ENCODE measurements at regions not wholly inside any gene's neighbourhood (a gene's known extent, or its start where the extent isn't known, plus 50 kb on each side); places are given as distances from the start of the nearest gene placed in this dataset.
"Not testable (repeated sequence)": the region's sequence is repeated elsewhere in the genome, so short reads cannot be mapped to it uniquely, and the experiment has no call there.

DNA sequence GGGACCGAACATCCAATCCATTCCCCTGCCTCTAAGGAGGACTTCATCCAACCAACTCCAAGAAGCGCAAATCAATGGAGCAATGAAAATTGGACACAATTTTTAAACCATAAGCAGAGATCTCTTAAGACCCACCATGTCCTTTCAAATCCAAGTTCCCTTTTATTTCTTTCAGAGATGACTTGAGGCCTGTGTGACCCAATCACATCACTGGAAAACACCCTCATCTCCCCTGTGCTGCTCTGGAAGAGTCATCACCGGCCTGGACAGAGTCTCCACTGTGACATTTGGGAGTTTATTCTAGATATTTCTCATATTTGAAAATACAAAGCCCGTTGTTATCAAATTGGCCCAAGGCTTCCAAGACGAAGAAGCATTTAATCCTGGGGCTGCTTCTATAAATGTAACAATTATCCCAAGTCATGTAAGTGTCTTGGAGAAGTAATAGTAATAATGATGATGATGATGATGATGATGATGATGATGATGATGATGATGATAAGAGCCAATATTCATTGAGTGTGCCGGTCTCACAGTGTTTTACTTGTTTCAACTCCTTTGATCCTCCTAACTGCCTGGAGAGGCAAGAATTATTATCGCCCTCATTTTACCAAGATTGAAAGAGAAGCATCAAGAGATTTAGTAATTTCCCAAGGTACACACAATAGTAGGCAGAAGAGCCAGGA is 72.1 kb downstream of the COPRS start:
- H3K79me2 ChIP-seq = no peaks in the 10 kb centered on the region
- TF ChIP-seq, protein P1, sequence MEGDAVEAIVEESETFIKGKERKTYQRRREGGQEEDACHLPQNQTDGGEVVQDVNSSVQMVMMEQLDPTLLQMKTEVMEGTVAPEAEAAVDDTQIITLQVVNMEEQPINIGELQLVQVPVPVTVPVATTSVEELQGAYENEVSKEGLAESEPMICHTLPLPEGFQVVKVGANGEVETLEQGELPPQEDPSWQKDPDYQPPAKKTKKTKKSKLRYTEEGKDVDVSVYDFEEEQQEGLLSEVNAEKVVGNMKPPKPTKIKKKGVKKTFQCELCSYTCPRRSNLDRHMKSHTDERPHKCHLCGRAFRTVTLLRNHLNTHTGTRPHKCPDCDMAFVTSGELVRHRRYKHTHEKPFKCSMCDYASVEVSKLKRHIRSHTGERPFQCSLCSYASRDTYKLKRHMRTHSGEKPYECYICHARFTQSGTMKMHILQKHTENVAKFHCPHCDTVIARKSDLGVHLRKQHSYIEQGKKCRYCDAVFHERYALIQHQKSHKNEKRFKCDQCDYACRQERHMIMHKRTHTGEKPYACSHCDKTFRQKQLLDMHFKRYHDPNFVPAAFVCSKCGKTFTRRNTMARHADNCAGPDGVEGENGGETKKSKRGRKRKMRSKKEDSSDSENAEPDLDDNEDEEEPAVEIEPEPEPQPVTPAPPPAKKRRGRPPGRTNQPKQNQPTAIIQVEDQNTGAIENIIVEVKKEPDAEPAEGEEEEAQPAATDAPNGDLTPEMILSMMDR (IDR thresholded peaks at IDR 0.05) = no peak

DNA sequence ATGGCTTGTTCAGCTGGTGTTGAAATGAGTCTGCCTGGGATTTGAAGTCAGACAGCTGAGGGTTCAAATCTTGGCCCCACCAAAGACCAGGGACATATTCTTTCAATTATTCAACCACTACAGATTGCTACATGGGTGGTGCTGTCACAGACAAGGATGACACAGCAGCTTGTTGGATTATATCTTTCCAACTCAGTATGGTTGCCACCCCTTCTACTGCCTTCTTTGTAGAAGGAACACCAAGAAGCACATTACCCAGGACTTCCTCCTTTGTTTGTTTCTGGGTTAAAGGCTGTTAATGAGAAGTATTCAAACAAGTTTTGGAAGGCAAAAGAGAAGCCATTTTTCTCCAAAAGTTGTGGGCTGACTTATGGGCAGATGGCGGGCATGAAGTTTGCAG is 78.6 kb downstream of the COPRS start:
- Histone ChIP-seq H3K4me3 (ENCODE audit: low read depth, low read length) (no peak overlapping the region), H2AFZ (no peak overlapping the region), H3K79me2 (no peaks in the 10 kb centered on the region), H3K9me3 (ENCODE audit: control insufficient read depth, low read length) (no peaks in the 10 kb centered on the region), H3K27ac (no peak overlapping the region), H3K36me3 (ENCODE audit: control insufficient read depth, insufficient read depth, low read length) (no peaks in the 10 kb centered on the region), H3K4me1 (no peaks in the 10 kb centered on the region), H3K9ac (no peak overlapping the region), H3K27me3 (ENCODE audit: control insufficient read depth, insufficient read depth, low read length) (no peaks in the 10 kb centered on the region), H3K4me2 (ENCODE audit: low read length) (no peak overlapping the region)
- TF ChIP-seq, protein P1 (IDR thresholded peaks at IDR 0.05) = no peak

More for the DNA sequence above, 72.1 kb downstream of the COPRS start:
- no peaks in the 10 kb centered on the region for H3K36me3 ChIP-seq (ENCODE audit: control insufficient read depth, insufficient read depth, low read length)
- H3K4me3 ChIP-seq (ENCODE audit: low read depth, low read length) = no peak overlapping the region
- H3K27me3 ChIP-seq (ENCODE audit: control insufficient read depth, insufficient read depth, low read length) = no peaks in the 10 kb centered on the region
- H3K4me1 ChIP-seq = no peaks in the 10 kb centered on the region
- H3K9me3 ChIP-seq (ENCODE audit: control insufficient read depth, low read length) = no peaks in the 10 kb centered on the region
- no peak overlapping the region for H3K4me2 ChIP-seq (ENCODE audit: low read length)
- H3K27ac ChIP-seq = no peak overlapping the region
- H2AFZ ChIP-seq = no peak overlapping the region
- H3K9ac ChIP-seq = no peak overlapping the region

DNA sequence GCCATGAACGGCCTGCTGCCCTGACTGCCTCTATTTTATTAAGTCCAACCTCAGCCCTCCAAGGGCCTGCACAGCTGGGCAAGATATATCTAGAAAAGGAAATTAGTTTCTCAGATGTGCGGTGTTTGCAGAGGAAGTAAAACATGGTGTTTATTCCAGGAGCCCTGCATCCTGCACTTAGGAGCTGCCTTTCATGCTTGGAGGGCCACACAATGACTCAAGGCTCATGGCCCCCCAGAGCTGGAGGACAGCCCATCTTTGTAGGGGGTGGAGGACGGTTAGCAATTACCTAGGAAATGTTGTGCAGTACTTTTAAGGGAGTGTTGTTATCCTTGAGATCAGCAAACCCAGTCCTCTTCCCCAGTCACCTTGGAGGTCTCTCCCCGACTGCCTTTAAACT is 80.5 kb downstream of the COPRS start:
- no peak overlapping the region for H3K9ac ChIP-seq

DNA sequence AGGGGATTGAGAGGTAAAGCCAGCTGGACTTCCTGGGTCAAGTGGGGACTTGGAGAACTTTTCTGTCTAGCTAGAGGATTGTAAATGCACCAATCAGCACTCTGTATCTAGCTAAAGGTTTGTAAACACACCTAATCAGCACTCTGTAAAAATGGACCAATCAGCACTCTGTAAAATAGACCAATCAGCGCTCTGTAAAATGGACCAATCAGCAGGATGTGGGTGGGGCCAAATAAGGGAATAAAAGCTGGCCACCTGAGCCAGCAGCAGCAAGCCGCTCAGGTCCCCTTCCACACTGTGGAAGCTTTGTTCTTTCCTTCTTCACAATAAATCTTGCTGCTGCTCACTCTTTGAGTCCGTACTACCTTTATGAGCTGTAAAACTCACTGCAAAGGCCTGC is 87.7 kb downstream of the COPRS start:
- not testable (repeated sequence) for H3K9me3 ChIP-seq (ENCODE audit: control insufficient read depth, low read length); H2AFZ ChIP-seq; H3K4me3 ChIP-seq (ENCODE audit: low read depth, low read length); H3K4me1 ChIP-seq; H3K27me3 ChIP-seq (ENCODE audit: control insufficient read depth, insufficient read depth, low read length); H3K79me2 ChIP-seq; H3K9ac ChIP-seq; H3K36me3 ChIP-seq (ENCODE audit: control insufficient read depth, insufficient read depth, low read length); H3K4me2 ChIP-seq (ENCODE audit: low read length); H3K27ac ChIP-seq

More for the DNA sequence above, 80.5 kb downstream of the COPRS start:
- Histone ChIP-seq H3K9me3 (ENCODE audit: control insufficient read depth, low read length) (no peaks in the 10 kb centered on the region), H3K4me1 (no peaks in the 10 kb centered on the region), H3K36me3 (ENCODE audit: control insufficient read depth, insufficient read depth, low read length) (no peaks in the 10 kb centered on the region), H3K79me2 (no peaks in the 10 kb centered on the region), H3K27ac (no peak overlapping the region), H3K27me3 (ENCODE audit: control insufficient read depth, insufficient read depth, low read length) (no peaks in the 10 kb centered on the region), H2AFZ (no peak overlapping the region), H3K4me3 (ENCODE audit: low read depth, low read length) (no peak overlapping the region), H3K4me2 (ENCODE audit: low read length) (no peak overlapping the region)
- TF ChIP-seq, protein P1 (IDR thresholded peaks at IDR 0.05) = no peak

DNA sequence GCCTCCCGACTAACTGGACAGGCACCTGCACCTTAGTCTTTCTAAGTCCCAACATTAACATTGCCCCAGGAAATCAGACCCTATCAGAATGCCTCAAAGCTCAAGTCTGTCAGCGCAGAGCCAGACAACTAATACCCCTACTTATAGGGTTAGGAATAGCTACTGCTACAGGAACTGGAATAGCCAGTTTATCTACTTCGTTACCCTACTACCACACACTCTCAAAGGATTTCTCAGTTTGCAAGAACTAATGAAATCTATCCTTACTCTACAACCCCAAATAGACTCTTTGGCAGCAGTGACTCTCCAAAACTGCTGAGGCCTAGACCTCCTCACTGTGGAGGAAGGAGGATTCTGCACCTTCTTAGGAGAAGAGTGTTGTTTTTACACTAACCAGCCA is 88.5 kb downstream of the COPRS start:
- not testable (repeated sequence) for H3K4me3 ChIP-seq (ENCODE audit: low read depth, low read length); H3K9me3 ChIP-seq (ENCODE audit: control insufficient read depth, low read length); H3K27ac ChIP-seq

DNA sequence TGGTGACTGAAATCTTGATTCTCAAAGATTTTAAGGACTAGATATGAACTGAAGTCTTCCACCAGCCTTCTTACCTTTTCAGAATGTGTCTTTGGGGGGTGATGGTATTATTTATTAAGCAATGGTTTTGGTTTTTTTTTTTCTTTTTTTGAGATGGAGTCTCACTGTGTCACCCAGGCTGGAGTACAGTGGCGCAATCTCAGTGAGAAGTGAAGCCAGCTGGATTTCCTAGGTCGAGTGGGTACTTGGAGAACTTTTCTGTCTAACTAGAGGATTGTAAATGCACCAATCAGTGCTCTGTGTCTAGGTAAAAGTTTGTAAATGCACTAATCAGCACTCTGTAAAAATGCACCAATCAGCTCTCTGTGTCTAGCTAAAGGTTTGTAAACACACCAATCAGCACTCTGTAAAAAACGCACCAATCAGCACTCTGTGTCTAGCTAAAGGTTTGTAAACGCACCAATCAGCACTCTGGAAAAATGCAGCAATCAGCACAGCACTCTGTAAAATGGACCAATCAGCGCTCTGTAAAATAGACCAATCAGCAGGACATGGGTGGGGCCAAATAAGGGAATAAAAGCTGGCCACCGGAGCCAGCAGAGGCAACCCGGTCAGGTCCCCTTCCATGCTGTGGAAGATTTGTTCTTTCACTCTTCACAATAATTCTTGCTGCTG is 97.1 kb downstream of the COPRS start:
- not testable (repeated sequence) for H3K27ac ChIP-seq; H3K4me1 ChIP-seq; H3K4me3 ChIP-seq (ENCODE audit: low read depth, low read length); H3K36me3 ChIP-seq (ENCODE audit: control insufficient read depth, insufficient read depth, low read length); H3K9ac ChIP-seq; H3K27me3 ChIP-seq (ENCODE audit: control insufficient read depth, insufficient read depth, low read length); H3K9me3 ChIP-seq (ENCODE audit: control insufficient read depth, low read length); H3K79me2 ChIP-seq; H3K4me2 ChIP-seq (ENCODE audit: low read length); H2AFZ ChIP-seq

More for the DNA sequence above, 88.5 kb downstream of the COPRS start:
- H3K4me1 ChIP-seq; H3K79me2 ChIP-seq; H3K27me3 ChIP-seq (ENCODE audit: control insufficient read depth, insufficient read depth, low read length); H3K36me3 ChIP-seq (ENCODE audit: control insufficient read depth, insufficient read depth, low read length); H3K9ac ChIP-seq; H3K4me2 ChIP-seq (ENCODE audit: low read length): not testable (repeated sequence)
- H2AFZ ChIP-seq = peak overlapping the region; percentile 33

Measured in parathyroid adenoma (tissue), 2 donors.